LNCaP clone FGC (cell line): ENCODE measurements at regions not wholly inside any gene's neighbourhood (a gene's known extent, or its start where the extent isn't known, plus 50 kb on each side); places are given as distances from the start of the nearest gene placed in this dataset.
"Not testable (repeated sequence)": the region's sequence is repeated elsewhere in the genome, so short reads cannot be mapped to it uniquely, and the experiment has no call there.

Experiments used
- DNase-seq: peaks from one replicate; pipeline ENCODE4 v3.0.0-alpha.2; 2011; ENCODE audit warnings: low read depth
- H3K4me3 ChIP-seq: 2 replicates; pipeline ENCODE4 v1.5.1; 2011; ENCODE audit warnings: mild to moderate bottlenecking, low read depth, low read length, control low read depth
- TF ChIP-seq, protein P1 (sequence below): IDR thresholded peaks from 2 replicates; pipeline ENCODE4 v1.5.1; 2012; ENCODE audit warnings: mild to moderate bottlenecking; ENCODE audit not compliant: control insufficient read depth, insufficient read depth; ENCODE audit errors: extremely low read depth

DNA sequence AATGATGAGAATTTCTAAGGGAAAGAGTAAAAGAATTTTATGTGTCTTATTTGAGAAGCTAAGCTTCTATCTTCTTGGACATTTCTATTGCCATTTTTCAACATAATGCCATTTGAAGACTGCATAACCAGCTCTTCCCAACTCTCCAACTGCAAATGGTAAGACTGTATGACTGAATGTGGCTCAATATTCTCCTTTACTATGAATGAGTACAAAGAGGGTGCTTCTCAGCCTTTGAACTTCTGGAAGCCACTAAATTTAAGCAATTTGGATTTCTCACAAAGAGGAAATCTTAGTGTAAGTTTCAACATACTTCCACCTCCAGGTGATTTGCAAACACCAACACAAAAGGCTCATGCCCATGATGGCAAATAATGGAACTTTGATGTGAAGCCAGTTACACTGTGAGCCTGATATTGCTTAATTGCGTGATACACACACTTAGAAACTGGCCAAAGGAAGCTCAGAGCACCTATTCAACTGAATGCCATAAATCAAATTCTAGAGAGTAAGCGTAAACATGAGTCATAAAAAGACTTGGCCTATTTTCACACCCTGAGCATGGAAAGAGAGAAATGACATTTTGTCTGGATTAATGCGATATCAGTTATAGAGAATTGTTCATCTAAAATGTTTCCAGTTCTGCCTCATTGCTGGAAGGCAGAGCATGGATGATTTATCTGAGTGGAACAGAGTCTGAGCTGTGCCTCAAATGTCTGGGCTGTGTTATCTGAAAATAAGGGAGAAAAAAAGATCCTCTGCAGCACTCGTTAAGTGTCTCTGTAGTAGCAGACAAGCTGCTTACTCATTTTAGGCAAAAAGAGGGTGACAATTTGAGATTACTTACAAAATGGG lies 145.3 kb downstream of the PLK2 start:
- DNase-seq, result no peak
- TF ChIP-seq, protein P1, sequence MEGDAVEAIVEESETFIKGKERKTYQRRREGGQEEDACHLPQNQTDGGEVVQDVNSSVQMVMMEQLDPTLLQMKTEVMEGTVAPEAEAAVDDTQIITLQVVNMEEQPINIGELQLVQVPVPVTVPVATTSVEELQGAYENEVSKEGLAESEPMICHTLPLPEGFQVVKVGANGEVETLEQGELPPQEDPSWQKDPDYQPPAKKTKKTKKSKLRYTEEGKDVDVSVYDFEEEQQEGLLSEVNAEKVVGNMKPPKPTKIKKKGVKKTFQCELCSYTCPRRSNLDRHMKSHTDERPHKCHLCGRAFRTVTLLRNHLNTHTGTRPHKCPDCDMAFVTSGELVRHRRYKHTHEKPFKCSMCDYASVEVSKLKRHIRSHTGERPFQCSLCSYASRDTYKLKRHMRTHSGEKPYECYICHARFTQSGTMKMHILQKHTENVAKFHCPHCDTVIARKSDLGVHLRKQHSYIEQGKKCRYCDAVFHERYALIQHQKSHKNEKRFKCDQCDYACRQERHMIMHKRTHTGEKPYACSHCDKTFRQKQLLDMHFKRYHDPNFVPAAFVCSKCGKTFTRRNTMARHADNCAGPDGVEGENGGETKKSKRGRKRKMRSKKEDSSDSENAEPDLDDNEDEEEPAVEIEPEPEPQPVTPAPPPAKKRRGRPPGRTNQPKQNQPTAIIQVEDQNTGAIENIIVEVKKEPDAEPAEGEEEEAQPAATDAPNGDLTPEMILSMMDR, result no peak
- no peak overlapping the region for H3K4me3 ChIP-seq

DNA sequence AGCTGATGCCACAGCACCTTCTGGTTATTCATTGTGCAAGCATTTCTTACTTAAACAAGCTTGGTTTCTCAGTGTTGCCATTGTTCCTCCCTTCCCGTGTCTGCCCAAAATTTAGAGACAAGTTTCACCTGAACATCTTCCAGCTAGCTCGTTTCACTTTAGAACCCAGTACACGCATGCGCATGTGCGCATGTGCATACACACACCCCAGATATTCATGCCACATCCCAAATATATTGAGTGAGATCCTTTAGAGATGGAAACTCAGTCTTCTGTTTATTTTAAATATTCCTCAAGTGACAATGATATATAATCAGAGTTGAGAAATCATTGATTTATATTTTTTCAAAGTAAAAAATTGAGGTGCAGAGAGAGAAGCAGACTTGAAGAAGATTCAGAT lies 147.6 kb downstream of the PLK2 start:
- no peak for DNase-seq
- TF ChIP-seq, protein P1, result no peak
- no peak overlapping the region for H3K4me3 ChIP-seq

DNA sequence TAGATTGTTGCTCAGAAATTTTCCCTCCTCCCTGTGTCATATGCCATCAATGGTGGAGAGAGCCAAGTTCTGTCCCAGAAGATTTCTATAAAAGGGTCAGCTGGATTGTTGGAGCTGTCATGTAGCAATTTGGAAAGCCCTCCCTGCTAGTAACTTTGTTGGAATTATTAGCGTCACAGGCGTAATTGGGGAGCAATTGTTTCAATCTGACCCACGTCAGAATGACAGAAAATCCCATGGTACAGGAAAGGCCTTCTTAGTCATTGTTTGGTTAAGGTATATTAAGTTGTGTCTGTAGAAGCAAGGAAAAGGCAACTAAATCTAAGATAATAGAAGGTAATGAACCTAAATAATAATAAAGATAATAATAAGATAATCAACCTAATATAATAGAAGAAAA lies 148.4 kb downstream of the PLK2 start:
- TF ChIP-seq, protein P1, result no peak
- no peak for DNase-seq
- no peak overlapping the region for H3K4me3 ChIP-seq

DNA sequence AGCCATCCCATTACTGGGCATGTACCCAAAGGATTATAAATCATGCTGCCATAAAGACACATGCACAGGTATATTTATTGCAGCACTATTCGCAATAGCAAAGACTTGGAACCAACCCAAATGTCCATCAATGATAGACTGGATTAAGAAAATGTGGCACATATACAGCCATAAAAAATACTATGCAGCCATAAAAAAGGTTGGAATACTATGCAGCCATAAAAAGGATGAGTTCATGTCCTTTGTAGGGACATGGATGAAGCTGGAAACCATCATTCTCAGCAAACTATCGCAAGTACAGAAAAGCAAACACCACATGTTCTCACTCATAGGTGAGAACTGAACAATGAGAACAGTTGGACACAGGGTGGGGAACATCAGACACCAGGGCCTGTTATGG lies 151.5 kb downstream of the PLK2 start:
- not testable (repeated sequence) for DNase-seq, H3K4me3 ChIP-seq

DNA sequence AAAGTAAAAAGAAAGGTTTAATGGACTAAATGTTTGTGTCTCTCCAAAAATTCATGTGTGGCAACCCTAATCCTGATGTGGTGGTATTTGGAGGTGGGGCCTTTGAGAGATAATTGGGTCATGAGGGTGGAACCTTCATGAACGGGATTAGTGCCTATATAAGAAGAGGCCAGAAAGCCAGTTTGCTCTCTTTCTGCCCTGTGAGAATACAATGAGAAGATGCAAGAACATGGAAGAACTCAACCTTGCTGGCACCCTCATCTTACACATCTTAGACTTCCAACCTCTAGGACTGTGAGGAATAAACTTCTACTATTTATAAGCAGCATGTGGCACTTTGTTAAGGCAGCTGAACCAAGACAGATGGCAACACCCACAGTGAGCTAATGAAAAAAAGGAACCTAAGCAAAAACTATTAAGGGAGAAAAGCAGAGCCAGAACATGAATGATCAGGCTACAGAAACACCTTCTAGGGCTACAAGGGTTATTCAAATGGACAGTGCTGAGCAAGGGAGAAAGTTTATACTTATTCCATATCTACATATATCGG lies 159.5 kb downstream of the PLK2 start:
- TF ChIP-seq, protein P1, result no peak
- no peak overlapping the region for H3K4me3 ChIP-seq
- no peak for DNase-seq

DNA sequence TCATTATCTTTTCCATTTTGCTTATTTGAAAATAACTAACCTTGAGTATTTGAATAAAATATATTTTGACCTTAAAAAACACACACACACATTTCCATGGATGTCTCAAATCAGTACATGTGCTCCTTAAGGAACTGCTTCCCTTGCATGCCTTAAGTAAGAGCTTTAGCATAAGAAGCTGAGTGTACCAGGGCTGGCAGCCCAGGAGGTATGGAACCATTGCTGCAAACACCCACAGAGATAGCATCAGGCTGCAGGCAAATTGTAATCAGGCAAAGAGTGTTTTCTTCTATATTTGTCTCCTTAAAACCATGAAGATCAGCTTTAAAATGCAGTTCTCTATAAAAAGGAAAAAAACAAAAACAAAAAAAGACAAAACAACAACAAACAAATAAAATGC lies 160.6 kb downstream of the PLK2 start:
- no peak overlapping the region for H3K4me3 ChIP-seq
- no peak for DNase-seq
- TF ChIP-seq, protein P1, result no peak

DNA sequence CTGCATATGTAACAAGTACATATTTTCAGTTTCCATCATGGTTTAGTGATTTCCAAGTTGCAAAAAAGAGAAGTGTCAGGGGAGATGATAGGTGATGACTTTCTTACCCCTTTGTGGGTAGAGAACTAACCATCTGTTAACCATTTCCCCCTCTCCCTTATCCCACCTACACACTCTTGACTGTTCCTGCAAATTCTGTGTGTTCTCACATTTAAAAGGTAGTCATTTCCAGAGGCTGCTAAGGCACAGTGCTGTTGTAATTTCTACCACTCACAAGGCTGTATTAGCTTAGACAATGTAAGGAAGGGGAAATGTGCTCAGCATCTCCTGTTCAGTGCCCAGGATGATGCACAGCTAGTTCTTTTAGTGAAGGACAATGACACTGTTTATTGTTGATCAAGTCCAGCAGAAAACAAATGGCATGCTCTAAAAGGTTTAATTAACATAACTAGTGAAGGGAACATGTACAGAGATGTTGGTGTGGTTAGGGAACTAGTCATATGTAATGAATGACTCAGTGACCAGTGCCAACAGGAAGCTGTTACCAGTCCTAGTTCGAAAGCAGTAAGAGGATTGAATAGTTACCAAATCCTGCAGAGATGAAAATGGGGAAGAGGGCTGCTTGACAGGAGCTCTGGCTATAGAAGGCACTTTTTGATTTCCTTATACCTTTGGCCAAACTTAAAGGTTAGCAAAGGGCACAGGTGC lies 165.1 kb downstream of the PLK2 start:
- no peak for DNase-seq
- TF ChIP-seq, protein P1, result no peak
- H3K4me3 ChIP-seq, result no peak overlapping the region

DNA sequence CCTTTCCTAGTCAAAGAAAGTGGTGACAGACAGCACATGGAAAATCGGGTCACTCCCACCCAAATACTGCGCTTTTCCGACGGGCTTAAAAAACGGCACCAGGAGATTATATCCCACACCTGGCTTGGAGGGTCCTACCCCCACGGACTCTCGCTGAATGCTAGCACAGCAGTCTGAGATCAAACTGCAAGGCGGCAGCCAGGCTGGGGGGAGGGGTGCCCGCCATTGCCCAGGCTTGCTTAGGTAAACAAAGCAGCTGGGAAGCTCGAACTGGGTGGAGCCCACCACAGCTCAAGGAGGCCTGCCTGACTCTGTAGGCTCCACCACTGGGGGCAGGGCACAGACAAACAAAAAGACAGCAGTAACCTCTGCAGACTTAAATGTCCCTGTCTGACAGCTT lies 171.6 kb downstream of the PLK2 start:
- not testable (repeated sequence) for H3K4me3 ChIP-seq, DNase-seq
